ENCODE measurements at regions not wholly inside any gene's neighbourhood (a gene's known extent, or its start where the extent isn't known, plus 50 kb on each side); places are given as distances from the start of the nearest gene placed in this dataset.

DNA sequence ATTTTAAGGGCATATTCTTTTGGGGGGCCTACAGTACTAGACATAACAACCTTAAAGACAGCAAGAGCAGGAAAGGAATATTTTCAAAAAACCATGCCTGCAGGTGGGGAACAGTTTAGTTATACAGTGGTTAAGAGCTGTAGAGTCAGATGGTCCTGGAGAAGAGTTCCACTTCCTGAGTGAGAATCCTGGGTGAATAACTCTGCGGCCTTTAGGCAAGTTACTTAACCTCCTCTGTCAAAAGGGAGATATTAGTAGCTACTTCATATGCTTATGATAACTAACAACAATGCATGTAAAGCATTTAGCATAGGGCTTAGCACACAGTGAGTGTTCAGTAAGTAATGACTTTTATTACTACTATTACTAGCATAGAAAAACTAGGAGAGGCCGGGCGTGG lies 119.2 kb upstream of the TAB2 start:
- Mint-ChIP-seq H3K27ac (no peak overlapping the region), H3K4me3 (no peak overlapping the region), H3K27me3 (no peaks in the 10 kb centered on the region), H3K36me3 (peaks cover 75% of the 10 kb centered on the region), H3K4me1 (peaks cover 10% of the 10 kb centered on the region), H3K9me3 (peaks cover 43% of the 10 kb centered on the region)
- ATAC-seq (ENCODE audit: low read depth) (no peak), DNase-seq (no peak)
- POLR2A ChIA-PET = no interaction called here

DNA sequence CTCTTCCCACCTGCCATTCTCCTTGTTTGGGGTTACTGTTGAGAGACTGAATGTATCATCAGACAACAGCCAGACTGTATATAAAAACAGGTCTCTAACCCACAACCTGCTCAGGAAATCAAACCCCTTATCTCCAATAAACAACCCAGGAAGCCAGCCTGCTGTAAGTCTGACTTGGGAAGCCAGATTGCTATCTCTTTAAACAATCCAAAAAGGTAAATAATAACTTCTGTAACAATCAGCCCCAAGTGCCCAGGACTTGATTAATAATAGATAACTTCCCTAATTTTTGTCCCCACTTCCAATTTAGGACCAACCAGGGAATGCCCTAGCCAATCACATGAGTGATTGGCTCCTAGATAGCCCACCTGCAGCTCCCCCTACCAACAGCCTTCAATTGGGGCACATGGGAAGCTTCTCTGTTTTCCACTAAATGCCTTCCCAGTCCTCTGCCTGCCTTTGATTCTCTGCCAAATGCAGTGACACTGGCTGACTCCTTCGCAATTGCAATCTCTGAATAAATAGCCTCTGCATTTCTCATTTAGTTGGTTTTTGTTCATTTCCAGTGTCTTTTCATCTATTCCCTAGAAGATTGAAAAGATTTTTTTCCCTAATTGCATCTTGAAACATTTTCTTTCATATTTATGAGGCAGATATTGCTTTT lies 117.1 kb upstream of the TAB2 start:
- H3K27ac Mint-ChIP-seq = no peak overlapping the region
- POLR2A ChIA-PET = no interaction called here
- H3K9me3 Mint-ChIP-seq = peaks cover 42% of the 10 kb centered on the region
- H3K4me3 Mint-ChIP-seq = no peak overlapping the region
- ATAC-seq (ENCODE audit: low read depth) (no peak), DNase-seq (no peak)
- H3K36me3 Mint-ChIP-seq = peaks cover 74% of the 10 kb centered on the region
- no peaks in the 10 kb centered on the region for H3K27me3 Mint-ChIP-seq
- peaks cover 13% of the 10 kb centered on the region for H3K4me1 Mint-ChIP-seq

DNA sequence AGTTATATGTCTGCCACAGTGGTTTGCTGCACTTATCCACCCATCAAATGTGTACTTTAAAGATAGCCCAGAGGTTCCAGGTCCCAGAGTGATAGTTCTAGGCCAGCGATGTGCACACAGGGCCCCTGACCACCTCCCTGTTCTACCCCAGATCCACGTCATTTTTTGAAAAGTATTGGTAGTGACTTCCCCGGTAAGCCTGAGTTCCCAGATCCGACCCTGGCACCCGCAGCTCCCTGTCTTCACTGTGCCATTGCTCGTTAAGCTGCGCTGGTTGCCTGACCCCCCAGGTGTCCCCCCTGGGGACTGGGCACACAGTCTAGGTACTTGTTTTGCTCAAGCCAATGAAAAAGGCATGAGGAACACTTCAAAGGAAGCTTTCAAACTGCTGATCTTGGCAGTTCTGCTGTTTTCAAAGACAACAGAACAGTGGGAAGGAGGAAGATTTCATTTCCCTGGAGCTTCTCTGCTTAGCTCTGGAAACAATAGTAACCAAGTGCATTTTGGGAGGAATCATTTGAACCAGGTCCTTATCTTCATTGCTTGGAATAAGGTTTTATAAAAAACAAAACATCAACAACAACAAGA lies 116.3 kb upstream of the TAB2 start:
- ATAC-seq (ENCODE audit: low read depth) (no peak), DNase-seq (no peak)
- Mint-ChIP-seq H3K4me1 (peaks cover 14% of the 10 kb centered on the region), H3K36me3 (peaks cover 74% of the 10 kb centered on the region), H3K27me3 (no peaks in the 10 kb centered on the region), H3K9me3 (peaks cover 40% of the 10 kb centered on the region), H3K27ac (no peak overlapping the region), H3K4me3 (no peak overlapping the region)
- POLR2A ChIA-PET = interaction anchor here (0.9 kb wide), 1 partner anchor 12 kb away, joined by 6 read pairs; no protein-coding TSS in a partner anchor

DNA sequence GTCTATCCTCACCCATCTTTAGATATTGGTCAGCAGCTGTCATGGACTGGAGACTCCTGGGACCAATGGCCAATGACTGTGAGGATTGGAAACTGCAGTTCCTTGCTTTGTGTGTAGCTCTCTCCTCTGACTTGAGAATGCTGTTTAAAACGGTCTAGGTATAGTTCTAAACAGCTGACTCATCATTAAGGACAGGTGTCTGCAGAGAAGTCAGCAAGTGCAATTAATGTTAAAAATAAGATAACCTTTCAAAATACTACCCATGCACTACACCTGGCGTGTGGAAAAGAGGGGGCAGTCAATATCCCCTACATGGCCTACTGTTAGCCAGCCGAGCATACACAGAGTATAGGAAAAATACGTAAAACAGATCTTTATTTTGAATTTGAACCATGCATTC lies 115.4 kb upstream of the TAB2 start:
- Mint-ChIP-seq H3K4me3 (no peak overlapping the region), H3K27ac (no peak overlapping the region), H3K36me3 (peaks cover 68% of the 10 kb centered on the region), H3K27me3 (no peaks in the 10 kb centered on the region), H3K4me1 (peaks cover 15% of the 10 kb centered on the region), H3K9me3 (peaks cover 32% of the 10 kb centered on the region)
- no peak for DNase-seq
- ATAC-seq (ENCODE audit: low read depth) = no peak
- POLR2A ChIA-PET = interaction anchor here (0.9 kb wide), 1 partner anchor 11 kb away, joined by 6 read pairs; no protein-coding TSS in a partner anchor

DNA sequence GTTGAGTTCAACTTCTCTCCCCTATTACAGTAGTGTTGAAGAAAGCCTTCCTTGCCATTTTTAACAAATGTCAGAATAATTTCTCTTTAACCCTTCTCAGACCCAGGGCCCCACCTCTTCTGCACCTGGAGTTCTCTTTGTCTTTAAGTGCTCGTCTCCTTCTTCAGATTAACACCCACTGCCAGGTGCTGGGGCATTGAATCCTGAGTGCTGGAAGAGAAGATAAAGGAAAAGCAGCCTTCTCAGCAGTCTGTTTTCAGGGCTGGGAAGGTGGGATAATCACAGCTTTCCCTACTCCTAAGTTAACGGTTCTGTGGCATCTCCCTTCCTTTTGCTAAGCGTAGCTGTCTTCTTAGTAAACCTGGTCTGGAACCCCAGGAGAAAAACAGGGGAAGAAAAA lies 114.6 kb upstream of the TAB2 start:
- Mint-ChIP-seq H3K36me3 (peaks cover 66% of the 10 kb centered on the region), H3K27me3 (no peaks in the 10 kb centered on the region), H3K4me3 (no peak overlapping the region), H3K9me3 (peaks cover 30% of the 10 kb centered on the region), H3K4me1 (peaks cover 12% of the 10 kb centered on the region), H3K27ac (peak overlapping the region; percentile 32)
- ATAC-seq (ENCODE audit: low read depth) = no peak
- POLR2A ChIA-PET = no interaction called here
- no peak for DNase-seq

- H3K4me3 Mint-ChIP-seq = no peak overlapping the region
- no peak overlapping the region for H3K27ac Mint-ChIP-seq
- DNase-seq (no peak), ATAC-seq (ENCODE audit: low read depth) (no peak)
- peaks cover 8% of the 10 kb centered on the region for H3K4me1 Mint-ChIP-seq
- peaks cover 64% of the 10 kb centered on the region for H3K36me3 Mint-ChIP-seq
- H3K9me3 Mint-ChIP-seq = peaks cover 27% of the 10 kb centered on the region
- POLR2A ChIA-PET = no interaction called here
- no peaks in the 10 kb centered on the region for H3K27me3 Mint-ChIP-seq
These were observed 114.0 kb upstream of the TAB2 start for GRCh38 chr6:149203509-149203908.

DNA sequence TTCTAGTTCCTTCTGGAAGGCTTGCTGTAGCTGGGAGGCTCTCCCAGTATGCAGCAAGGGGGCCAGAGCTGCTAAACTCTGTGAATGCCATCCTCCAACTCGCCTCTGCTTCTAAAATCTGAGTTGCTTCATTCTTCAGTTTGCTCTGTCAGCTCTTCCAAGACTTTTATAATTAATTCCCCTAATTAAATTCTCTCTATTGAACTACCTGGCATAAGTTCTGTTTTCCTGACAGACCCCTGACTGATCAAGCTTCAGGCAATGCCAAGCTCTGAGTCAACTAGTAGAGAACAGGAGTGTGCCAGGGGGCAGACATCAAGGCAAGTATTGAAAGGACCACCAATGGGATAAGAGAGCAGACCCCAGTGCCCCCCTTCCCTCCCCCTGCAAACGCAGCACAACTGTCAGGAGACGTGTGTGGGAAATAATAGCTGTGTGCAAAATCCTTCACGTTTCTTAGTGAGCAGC lies 109.3 kb upstream of the TAB2 start:
- H3K27ac Mint-ChIP-seq = no peak overlapping the region
- ATAC-seq (ENCODE audit: low read depth) = no peak
- no peak overlapping the region for H3K4me3 Mint-ChIP-seq
- H3K36me3 Mint-ChIP-seq = peaks cover 45% of the 10 kb centered on the region
- POLR2A ChIA-PET = no interaction called here
- no peak for DNase-seq
- peaks cover 29% of the 10 kb centered on the region for H3K4me1 Mint-ChIP-seq
- peaks cover 5% of the 10 kb centered on the region for H3K9me3 Mint-ChIP-seq
- H3K27me3 Mint-ChIP-seq = no peaks in the 10 kb centered on the region

DNA sequence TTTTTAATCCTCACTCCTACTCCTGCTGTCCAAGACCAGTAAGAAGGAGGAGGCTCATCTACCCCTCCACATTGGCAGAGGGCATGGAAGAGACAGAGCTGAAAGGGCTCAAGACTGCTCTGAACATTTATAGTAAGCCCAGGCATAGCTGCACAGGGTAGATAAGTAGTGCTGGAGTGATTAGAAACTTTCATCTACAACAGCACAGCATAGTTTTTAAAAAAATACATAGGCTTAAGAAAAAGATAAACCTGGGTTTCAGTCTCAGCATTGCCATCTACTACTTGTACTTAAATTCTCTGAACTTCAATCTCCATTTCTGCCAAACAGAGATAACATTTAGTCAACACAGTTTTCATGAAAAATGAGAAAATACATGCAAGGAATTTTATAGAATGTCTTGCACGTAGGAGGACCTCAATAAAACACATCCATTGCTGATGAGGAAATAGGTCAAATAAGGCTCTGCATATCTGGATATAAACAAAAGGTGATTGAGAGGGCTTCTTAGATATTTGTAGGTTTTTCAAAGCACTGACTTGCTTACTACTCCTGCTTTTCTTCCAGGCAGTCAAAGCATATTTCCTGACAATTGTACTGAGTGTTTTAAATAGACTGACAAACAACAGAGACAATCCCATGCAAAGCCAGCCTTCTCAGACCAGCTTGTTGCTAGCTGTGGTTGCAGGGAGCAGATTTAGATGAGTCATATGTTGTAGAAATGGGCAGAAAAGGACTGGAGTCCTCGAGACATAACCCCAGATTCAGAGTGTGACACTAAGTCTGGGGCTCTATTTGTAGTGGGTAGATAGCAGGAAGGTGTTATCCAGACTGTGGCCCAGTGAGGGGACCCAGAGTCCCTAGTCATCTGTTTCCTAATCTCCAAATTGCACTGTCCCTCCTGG lies 107.4 kb upstream of the TAB2 start:
- no peak for DNase-seq
- Mint-ChIP-seq H3K4me3 (peak overlapping the region; percentile 62), H3K27ac (peak overlapping the region; percentile 81), H3K4me1 (peaks cover 26% of the 10 kb centered on the region), H3K27me3 (no peaks in the 10 kb centered on the region), H3K36me3 (peaks cover 35% of the 10 kb centered on the region), H3K9me3 (peaks cover 2% of the 10 kb centered on the region)
- POLR2A ChIA-PET = no interaction called here
- peak; percentile 77 for ATAC-seq (ENCODE audit: low read depth)

- H3K36me3 Mint-ChIP-seq = peaks cover 30% of the 10 kb centered on the region
- ATAC-seq (ENCODE audit: low read depth) (peak; percentile 75), DNase-seq (peak; percentile 35)
- peaks cover 26% of the 10 kb centered on the region for H3K4me1 Mint-ChIP-seq
- POLR2A ChIA-PET = interaction anchor here (0.6 to 2.8 kb wide), 3 partner anchors 41 to 106 kb away, joined by 3 to 10 read pairs (median 3); partner anchors contain the start of gene TAB2
- H3K4me3 Mint-ChIP-seq = peak overlapping the region; percentile 62
- peaks cover 2% of the 10 kb centered on the region for H3K9me3 Mint-ChIP-seq
- H3K27ac Mint-ChIP-seq = peak overlapping the region; percentile 81
- no peaks in the 10 kb centered on the region for H3K27me3 Mint-ChIP-seq
These were observed 106.4 kb upstream of the TAB2 start for GRCh38 chr6:149211046-149211571.

GRCh38 chr6:149212206-149212605 lies 105.3 kb upstream of the TAB2 start:
- DNase-seq (no peak), ATAC-seq (ENCODE audit: low read depth) (no peak)
- Mint-ChIP-seq H3K36me3 (peaks cover 30% of the 10 kb centered on the region), H3K27me3 (no peaks in the 10 kb centered on the region), H3K4me3 (peak overlapping the region; percentile 28), H3K27ac (peak overlapping the region; percentile 28), H3K9me3 (peaks cover 4% of the 10 kb centered on the region), H3K4me1 (peaks cover 29% of the 10 kb centered on the region)
- POLR2A ChIA-PET = interaction anchor here (1.0 to 2.8 kb wide), 4 partner anchors 11 to 105 kb away, joined by 3 to 10 read pairs (median 4); partner anchors contain the start of gene TAB2

DNA sequence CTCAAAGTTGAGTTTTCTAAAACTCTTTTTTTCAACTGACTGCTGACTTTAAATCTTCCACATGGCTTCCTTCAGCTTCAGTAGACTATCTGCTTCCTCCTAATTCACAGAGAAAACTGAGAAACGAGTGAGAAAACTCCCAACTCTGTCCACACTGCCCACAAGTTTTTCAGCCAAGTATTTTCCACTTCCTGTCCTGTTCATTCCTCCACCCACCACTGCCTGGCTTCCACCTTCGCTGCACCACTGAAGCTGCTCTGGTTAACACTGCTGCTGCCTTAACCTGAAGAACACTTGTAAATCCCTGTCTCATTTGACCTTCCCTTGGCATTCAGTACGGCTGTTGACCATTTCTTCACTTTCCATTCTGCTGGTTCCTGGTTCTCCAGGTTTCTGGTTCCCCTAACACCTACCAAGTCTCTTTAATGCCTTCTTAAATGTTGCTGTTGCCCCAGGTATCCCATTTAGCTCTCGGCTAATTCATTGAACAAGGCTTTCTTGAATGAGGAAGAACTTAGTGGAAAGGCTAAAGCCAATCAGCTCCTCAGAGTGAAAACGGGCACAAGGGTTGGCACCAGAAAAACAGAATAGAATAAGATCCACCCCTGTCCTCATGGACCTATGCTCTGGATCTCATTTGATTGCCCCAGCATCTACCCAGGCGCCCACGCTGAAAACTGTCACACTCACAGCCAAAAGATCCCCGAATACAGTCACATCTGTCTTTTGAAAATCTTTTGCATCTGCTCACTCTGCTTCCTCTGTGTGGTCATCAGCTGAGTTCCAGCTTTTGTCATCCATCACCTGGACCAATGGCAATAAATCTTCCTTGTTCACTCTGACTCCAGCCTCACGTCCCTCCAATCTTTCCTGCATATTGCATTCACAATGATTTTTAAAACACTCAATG lies 104.4 kb upstream of the TAB2 start:
- H3K9me3 Mint-ChIP-seq = peaks cover 4% of the 10 kb centered on the region
- no peak for DNase-seq
- POLR2A ChIA-PET = interaction anchor here (1.6 to 2.8 kb wide), 3 partner anchors 12 to 104 kb away, joined by 3 to 10 read pairs (median 6); partner anchors contain the start of gene TAB2
- no peaks in the 10 kb centered on the region for H3K27me3 Mint-ChIP-seq
- ATAC-seq (ENCODE audit: low read depth) = no peak
- H3K27ac Mint-ChIP-seq = no peak overlapping the region
- peaks cover 36% of the 10 kb centered on the region for H3K4me1 Mint-ChIP-seq
- H3K4me3 Mint-ChIP-seq = no peak overlapping the region
- H3K36me3 Mint-ChIP-seq = peaks cover 26% of the 10 kb centered on the region

DNA sequence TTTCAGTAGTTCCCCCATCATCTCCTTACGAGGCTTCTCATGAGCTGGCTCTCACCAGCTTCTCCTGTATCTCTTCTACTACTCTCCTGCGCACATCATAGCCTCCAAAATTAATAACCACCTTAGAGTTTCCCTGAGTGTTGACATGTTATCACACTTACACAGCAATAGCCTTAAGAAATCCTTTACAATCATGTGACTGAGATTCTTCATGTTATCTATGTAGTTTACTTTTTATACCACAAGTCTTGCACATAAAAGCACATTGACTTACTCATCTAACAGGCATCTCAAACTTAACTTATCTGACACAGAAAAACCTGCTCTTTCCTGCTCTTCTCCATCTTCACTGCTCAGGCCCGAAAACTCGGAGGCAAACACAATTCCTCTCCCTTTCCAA lies 103.7 kb upstream of the TAB2 start:
- H3K36me3 Mint-ChIP-seq = peaks cover 26% of the 10 kb centered on the region
- H3K4me3 Mint-ChIP-seq = no peak overlapping the region
- DNase-seq (no peak), ATAC-seq (ENCODE audit: low read depth) (no peak)
- POLR2A ChIA-PET = interaction anchor here (1.7 kb wide), 1 partner anchor 12 kb away, joined by 6 read pairs; no protein-coding TSS in a partner anchor
- peaks cover 3% of the 10 kb centered on the region for H3K9me3 Mint-ChIP-seq
- H3K27ac Mint-ChIP-seq = no peak overlapping the region
- H3K4me1 Mint-ChIP-seq = peaks cover 42% of the 10 kb centered on the region
- H3K27me3 Mint-ChIP-seq = no peaks in the 10 kb centered on the region
